HG03439 (cell line): ENCODE measurements at regions not wholly inside any gene's neighbourhood (a gene's known extent, or its start where the extent isn't known, plus 50 kb on each side); places are given as distances from the start of the nearest gene placed in this dataset.
A peak's percentile ranks its signal among the peaks of the same experiment; 100 is the strongest.

ENCODE experiments used
- ATAC-seq: cut with Tn5 transposase; IDR thresholded peaks from one replicate; pipeline ENCODE4 v1.9.1; 2021; ENCODE audit warnings: mild to moderate bottlenecking, moderate library complexity; ENCODE audit not compliant: unreplicated experiment

DNA sequence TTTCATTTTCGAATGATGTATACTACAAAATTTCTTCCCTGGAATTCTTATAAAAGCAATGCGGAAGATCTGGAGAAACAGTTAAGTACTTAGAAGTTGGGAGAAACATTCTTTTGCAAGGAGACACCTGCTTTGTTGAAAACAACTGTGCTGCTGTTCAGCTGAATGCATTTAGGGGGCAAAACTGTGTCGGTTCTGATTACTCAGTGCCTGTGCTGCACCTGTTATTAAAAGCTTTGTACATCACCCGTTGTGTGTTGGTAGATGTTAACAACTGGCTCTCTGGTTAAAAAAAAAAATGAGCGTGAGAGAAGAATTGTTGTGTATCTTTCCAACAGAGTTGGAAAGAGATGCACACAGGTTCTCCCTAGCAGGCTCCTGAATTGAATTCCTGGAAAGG lies 184.1 kb upstream of the HHIP start:
- ATAC-seq, result no peak

DNA sequence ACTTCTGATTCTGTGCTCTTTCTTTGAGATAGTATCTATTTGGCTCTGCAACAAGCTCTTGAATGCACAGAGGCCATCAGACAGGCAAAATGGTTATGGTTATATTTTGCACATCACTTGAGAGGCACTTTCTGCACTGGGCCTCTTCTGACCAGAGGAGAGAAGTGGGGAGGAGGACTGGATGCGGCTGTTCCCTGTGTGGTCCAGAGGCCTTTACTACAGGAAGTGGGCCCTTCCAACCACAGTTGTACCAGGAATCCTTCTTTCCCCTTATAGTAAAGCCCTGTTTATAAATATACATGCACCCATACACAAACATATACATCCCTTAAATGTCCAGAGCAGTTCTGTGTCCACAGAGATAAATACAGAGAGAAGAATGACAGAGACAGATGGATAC lies 182.7 kb upstream of the HHIP start:
- no peak for ATAC-seq

DNA sequence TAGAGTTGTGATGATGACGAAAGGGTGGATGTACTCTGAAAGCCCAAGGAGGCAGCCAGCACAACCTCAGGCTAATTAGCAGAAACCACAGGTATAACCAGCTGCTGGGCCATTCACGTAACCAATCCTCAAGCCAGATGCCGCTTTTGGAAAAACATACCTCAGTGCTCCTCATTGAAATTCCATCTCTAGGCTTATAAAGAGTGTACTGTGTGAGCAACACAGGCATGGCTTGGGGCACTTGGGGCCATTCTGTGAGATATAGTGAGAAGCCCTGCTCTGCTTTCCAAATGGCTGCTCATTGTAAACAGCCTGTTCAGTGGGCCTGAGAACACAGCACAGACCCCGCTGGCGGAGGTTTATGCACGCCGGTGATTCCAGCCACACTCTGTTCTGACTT lies 182.1 kb upstream of the HHIP start:
- ATAC-seq, result no peak

DNA sequence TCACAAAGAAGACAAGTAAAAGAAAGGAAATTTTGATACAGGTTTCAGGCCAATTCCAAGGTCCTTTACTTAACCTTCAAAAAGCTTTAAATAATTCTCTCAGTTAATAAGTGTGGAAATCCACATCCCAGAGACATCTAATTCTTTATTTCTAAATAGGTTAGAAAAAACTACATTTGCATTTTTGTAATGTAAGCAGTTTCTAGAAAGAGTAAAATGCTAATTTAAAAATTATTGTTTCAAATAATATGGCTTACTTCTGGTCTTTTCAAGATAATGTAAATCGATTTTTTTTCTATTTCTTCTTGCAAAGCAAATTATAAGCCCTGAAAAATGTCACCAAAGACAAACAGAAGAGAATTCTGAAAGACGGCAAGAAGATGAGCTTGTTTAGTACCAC lies 180.4 kb upstream of the HHIP start:
- no peak for ATAC-seq

DNA sequence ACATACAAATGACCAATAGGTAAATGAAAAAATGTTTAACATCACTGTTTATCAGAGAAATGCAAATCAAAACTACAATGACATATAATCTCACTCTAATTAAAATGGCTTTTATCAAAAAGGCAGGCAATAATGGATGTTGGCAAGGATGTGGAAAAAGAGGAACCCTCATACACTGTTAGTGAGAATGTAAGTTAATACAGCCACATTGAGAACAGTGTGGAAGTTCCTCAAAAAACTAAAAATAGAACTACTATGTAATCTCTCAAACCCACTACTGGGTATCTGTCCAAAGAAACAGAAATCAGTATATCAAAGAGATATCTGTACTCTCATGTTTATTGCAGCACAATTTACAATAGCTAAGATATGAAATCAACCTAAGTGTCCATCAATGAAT lies 165.9 kb upstream of the HHIP start:
- no peak for ATAC-seq

DNA sequence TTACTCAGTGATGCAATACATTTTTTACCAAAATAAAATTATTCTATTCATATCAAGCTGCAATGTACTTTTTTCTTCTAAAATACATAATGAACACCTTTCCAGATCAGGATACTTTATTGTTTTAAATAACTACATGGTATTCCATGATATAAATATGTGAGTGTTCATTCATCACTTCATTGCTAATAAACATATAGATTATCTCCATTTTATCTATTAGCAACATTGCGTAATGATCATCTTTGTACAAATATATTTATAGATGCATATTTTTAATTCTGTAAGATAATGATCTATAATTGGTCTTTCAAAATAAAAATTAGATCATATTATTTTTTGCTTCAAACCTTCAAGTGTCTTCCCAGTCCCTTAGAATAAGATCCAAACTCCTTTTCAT lies 156.1 kb upstream of the HHIP start:
- no peak for ATAC-seq

DNA sequence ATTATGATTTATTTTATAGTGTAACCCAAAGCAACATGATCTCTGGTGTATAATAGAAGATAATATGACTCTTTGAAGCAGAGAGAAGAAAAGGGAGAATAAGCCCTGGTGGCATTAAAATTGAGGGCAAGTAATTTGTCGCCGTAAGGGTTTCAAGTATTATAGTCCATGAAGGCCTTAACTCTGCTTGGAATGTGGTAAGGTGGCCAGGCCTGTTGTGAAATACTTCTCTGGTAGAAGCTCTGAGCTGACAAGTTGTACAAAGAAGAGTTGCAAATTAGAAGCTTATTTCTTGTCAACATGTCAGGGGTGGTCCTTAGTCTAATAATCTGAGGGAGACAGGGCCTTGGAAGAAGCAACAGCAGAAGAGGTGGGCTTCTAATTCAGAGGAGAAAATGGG lies 151.7 kb upstream of the HHIP start:
- ATAC-seq, result no peak

DNA sequence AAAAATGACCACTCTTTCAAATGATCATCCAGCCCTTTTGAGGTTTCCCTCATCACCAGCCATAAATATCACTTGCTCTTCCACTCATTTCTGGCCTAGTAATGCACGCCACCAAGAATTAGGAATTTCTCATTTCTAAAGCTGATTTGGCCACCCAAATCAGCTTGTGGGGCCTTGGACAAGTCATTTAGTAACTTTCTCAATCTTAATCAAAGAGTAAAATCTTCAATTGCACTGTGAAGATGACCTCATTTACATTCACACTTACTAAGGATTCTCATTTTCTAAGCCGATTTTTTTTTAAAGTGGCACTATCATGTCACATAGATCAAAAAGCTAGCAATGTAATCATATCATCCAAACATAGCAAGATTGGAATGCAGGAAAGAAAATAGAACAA lies 150.0 kb upstream of the HHIP start:
- ATAC-seq, result no peak

DNA sequence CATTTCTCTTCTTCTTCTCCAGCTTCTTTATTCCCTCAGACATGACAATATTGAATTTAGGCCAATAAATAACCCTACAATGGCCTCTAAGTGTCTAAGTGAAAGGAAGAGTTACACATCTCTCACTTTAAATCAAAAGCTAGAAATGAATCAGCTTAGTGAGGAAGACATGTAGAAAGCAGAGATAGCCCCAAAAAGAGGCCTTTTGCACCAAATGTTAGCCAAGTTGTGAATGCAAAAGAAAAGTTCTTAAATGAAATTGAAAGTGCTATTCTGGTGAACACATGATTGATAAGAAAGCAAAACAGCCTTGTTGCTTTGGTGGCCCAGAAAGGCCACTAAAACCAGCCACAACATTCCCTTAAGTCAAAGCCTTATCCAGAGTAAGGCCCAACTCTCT lies 146.2 kb upstream of the HHIP start:
- ATAC-seq, result peak; percentile 85

DNA sequence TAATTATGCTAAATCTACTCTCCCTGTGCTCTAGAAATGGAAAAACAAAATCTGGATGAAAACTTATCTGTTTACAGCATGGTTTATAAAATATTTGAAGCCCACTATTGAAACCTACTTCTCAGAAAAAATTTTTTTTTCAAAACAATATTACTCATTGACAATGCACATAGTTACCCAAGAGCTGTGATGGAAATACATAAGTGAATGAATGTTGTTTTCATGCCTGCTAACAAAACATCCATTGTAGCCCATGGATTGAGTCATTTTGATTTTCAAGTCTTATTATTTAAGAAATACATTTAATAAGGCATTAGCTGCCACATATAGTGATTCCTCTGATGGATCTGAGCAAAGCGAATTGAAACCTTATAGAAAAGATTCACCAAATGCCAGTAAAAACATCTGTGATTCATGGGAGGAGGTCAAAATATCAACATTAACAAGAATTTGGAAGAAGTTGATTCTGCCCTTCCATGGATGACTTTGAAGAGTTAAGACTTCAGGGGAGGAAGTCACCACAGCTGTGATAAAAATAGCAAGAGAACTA lies 144.7 kb upstream of the HHIP start:
- no peak for ATAC-seq

DNA sequence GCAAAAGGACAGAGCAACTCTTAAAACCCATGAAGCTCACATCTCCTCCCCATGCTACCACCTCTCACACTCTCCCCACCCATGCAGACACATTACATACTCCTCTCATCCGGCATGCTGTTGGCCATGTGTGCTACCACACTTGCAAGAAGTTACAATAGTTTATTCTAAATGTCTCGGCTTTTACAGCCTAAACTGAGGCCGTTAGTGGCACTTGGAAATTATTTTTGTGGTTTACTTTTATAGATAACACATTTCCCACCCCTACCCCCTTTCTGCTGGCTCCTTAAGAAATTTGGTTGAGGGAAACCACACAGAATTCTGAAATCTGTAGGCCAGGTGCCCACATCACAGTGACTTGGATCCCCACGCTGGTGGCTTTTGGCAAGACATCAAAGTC lies 141.1 kb upstream of the HHIP start:
- ATAC-seq, result no peak

DNA sequence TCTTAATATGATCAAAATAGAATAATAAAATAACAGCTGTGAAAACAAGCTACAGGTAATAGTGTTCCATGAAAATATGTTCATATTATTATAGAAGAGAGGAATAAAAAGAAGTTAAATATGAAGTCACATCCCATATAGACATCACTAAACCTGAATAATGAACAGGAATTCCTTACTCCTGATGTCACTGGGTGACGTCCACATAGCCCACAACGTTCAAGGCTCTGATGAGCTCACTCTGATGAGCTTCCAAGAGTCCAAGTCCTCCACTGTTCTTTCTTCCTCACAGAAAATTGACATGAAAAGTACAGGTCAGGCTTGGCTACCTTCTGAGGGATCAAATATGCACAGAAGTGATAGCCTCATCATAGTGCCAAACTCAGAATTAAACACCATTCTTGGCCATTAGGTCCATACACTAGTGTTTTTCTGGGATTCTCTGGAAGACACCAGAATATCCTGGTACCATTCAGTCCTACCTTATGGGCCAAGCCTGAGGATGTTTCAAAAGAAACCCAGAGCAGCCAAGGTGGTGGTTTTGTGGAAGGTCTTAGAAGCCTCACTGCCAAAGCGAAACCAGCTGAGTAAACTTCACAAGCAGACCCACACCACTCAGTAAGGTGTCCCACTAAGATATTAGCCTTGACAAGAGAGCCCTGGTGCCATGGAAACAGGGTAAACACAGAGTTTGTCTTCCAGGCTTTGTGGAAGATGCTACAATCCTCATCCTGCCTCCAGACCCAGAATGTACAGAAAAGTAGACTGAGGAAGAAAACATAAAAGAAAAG lies 138.4 kb upstream of the HHIP start:
- ATAC-seq, result no peak

DNA sequence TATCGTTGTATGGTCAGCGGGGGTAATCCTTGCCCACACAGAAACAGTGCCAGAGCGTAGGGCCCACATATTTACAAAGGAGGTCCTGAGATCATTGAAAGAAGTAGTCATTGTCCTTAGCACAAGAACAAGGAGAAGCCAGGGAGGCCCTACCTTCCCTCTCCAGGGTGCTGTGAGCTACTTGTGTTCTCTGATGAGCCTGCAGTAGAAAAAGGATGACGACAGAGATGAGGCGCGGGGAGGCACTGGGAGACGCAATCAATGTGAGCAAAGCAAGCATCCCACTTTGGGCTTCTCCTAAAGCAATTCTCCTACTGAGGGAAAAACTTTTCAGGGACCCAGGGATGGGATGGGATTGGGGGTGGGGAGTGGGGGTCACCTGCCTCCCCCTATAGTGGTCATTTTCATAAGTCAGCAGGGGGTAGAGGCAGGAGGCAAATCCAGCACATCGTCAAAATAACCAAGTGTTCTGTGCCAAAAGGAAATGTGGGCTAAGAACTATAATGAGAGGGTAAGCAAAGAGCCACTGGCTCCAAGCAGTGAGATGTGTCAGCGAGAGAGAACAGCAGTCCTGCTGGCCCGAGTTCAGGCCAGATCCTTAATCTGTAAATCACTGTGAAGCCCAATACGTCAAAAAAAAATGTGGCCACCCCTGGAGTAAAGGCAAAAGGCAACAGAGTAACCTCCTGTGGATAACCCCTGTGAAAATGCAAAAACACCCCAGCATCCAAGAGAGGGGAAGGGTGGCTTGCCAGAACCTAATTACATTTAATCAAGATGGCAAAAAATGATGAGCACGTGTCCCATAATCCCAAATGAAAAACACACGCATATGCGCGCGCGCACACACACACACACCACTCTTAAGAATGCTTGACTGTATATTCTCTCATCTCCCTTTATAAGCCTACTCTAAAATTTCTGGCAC lies 136.6 kb upstream of the HHIP start:
- no peak for ATAC-seq

DNA sequence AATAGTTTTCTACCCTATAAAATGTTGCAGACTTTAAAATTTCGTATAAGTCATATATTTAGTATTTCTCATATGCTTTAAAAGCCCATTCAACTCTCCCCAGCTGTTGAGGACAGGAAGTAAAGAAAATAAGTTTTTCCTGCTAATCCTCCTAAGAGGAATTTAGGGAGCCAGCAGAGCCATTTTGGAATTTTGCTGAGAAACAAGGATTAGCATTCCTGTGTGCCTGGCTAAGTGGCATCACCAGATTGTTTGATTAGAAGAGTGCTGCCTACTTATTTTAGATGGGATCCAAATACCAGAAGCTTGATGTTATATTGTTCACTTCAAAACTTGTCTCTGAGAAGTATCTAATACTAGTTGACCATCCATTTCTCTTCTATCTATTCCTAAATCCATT lies 131.2 kb upstream of the HHIP start:
- ATAC-seq, result no peak

DNA sequence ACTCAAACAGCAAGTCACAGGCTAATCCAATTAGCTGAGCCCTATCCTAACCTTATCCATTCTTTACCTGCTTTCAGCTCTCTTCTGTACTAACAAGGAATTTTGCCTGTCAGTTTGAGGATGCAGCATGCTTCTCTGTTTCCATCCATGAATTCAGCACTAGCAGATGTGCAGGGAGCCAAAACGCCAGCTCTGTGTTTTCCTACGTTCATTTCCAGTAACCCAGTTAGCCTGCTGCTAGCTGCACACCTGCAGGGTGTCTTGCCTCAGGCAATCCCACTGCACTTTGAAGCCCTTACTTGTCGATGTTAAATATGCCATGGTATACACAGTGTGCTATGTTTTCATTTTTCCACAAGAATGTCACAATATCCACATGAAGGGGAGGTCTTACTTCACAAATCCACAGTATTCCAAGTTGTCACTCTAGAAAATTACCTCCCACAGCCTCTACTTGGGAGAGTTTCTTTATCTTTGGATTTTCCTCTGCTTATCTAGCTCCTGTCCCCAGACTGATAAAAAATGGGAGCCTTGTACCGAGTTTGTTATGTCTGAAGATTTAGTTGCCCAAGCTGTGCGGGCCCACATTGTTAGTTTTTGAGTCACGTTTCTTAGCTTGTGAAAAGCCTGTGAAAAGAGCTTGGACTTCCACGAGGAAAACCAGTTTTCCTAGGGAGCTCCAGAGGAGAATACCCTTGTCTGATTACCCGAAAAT lies 127.6 kb upstream of the HHIP start:
- ATAC-seq, result no peak

DNA sequence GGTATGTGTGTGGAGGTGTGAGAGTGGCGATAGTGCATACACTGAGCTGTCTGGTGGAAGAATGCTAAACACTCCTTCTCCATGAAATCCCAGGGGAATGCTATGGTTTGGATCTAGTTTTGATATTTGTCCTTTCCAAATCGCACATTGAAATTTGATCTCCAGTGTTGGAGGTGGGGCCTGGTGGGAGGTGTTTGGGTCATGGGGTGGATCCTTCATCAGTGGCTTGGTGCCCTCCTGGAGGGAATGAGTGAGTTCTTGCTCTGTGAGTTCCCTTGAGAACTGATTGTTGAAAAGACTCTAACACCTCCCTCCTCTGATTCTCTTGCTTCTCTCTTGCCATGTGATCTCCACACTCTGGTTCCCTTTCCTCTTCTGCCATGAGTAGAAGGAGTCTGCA lies 114.1 kb upstream of the HHIP start:
- ATAC-seq, result no peak

DNA sequence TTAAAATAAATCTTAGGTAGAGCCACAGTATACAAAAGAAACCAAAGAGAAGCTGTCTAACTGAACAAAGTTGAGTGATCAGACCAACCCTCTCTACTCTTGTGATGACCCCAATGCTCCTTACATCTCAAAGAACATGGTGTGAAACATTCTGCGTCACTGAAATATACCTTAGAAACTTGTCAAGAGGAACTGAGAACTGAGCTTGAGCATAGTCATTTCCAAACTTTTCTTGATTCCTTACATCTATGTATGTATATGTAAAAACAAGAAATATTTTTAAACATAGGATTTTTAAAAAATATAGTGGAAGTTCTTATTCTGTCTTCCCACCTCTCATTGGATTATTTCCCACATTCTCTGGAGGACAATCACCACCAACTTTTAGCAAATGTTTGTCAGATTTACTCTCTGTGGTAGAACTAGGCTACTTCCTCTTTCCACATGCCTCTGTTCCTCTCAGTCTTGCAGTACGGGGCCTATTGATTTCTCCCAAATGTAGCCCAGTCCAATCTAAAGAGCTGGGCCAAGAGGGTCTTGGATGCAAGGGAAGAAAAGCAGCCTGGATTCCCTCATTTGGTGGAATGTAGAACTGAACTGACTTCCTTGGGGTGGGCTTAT lies 98.2 kb upstream of the HHIP start:
- peak; percentile 99 for ATAC-seq

DNA sequence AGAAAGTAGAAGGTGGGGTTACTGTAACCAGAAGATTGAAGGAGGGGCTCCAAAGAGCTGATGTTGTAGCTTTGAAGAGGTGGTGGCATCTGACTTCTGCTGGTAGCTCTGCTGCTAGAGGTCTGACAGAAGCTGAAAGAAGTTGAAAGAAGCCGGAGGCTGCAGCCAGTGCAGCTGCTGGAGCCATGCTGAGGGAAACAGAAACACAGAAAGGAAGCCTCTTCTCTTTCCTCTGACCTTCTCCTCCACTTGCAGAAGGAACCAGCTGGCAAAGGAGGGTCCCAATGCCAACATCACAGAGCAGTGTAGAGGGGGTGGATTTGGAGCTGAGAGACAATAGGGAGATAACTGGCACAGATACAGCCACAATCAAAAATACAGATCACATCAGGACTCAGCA lies 89.3 kb upstream of the HHIP start:
- ATAC-seq, result no peak

DNA sequence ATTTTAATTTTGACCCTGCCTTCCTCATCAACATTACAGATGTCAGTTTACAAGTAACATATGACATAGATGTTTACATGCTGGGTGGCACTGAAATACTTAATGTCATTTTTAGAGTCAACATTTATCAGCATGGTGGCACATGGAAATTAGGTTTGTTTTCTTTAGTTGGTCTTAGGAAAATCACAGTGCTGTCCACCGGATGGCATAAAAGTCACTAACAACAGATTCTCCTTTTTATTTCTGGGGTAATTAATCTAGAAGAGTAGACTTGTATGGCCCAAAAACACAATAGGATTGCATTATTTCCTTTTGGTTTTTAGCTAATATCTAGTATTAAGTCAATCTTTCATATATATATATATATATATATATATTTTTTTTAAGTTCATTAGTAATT lies 88.6 kb upstream of the HHIP start:
- ATAC-seq, result no peak

DNA sequence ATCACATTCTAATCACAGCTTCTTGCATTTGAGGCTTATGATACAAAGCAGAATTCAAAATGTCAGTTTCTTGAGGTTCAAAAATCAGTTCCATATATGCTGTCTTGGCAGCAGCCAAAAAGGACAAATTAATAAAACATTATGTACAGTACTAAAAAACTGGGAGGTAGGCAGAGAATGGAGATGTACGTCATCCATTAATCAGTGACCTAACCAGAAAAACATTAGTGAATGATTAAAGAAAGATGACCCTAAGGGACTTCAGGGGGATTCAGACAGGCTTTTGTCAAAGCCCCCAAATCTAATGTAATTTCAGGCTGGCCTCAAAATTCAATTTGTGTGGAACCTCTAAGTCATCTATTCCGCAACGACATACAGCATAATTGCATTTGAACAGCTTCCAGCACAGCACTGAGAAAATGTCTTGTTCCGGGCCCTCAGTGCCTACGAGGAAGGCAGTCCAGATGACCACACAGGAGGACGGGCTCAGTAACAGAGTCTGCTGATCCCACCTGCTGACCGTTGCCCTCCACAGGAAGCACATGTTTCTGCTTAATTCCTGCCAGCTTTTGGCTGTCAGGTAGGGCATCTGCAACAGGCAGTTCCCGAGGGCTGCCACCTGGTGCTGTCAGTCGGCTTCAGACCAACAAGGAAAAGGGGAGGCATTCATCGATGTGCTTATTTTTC lies 83.8 kb upstream of the HHIP start:
- no peak for ATAC-seq
